H9 (cell line): ENCODE measurements at regions not wholly inside any gene's neighbourhood (a gene's known extent, or its start where the extent isn't known, plus 50 kb on each side); places are given as distances from the start of the nearest gene placed in this dataset.

Experiments used
- DNase-seq: peaks from one replicate; pipeline ENCODE4 v3.0.0-alpha.2; 2017
- H2AFZ ChIP-seq: one replicate; pipeline ENCODE4 v1.6.1; 2013; ENCODE audit warnings: mild to moderate bottlenecking, low read length, control low read depth, moderate library complexity
- H2AK5ac ChIP-seq: 2 replicates; pipeline ENCODE4 v1.6.1; 2013; ENCODE audit warnings: low read length, control low read depth, mixed read lengths; ENCODE audit not compliant: insufficient read length
- H2BK120ac ChIP-seq: one replicate; pipeline ENCODE4 v1.6.1; 2013; ENCODE audit warnings: low read depth, mild to moderate bottlenecking, low read length, control low read depth, inconsistent platforms; ENCODE audit not compliant: poor library complexity, severe bottlenecking
- H2BK12ac ChIP-seq: 2 replicates; pipeline ENCODE4 v1.6.1; 2013; ENCODE audit warnings: low read length, control low read depth, mixed read lengths, low read depth; ENCODE audit not compliant: insufficient read length
- H2BK15ac ChIP-seq: 2 replicates; pipeline ENCODE4 v1.6.1; 2013; ENCODE audit warnings: low read depth, low read length, control low read depth
- H2BK20ac ChIP-seq: one replicate; pipeline ENCODE4 v1.6.1; 2013; ENCODE audit warnings: low read depth, mild to moderate bottlenecking, low read length, control low read depth, inconsistent platforms; ENCODE audit not compliant: poor library complexity, severe bottlenecking
- H2BK5ac ChIP-seq: 2 replicates; pipeline ENCODE4 v1.6.1; 2013; ENCODE audit warnings: low read length, control low read depth, mixed read lengths; ENCODE audit not compliant: insufficient read length
- H3K14ac ChIP-seq: 2 replicates; pipeline ENCODE4 v1.6.1; 2013; ENCODE audit warnings: low read length, control low read depth; ENCODE audit not compliant: insufficient read depth
- H3K18ac ChIP-seq: 2 replicates; pipeline ENCODE4 v1.6.1; 2013; ENCODE audit warnings: low read depth, mild to moderate bottlenecking, mixed read lengths, low read length, control low read depth; ENCODE audit not compliant: insufficient read length
- H3K23ac ChIP-seq: 2 replicates; pipeline ENCODE4 v1.6.1; 2013; ENCODE audit warnings: low read length, control low read depth, mixed read lengths, low read depth; ENCODE audit not compliant: insufficient read length
- H3K23me2 ChIP-seq: 2 replicates; pipeline ENCODE4 v1.6.1; 2013; ENCODE audit warnings: low read depth, mild to moderate bottlenecking, mixed read lengths, low read length, control low read depth; ENCODE audit not compliant: insufficient read length, poor library complexity, severe bottlenecking
- H3K27ac ChIP-seq: 2 replicates; pipeline ENCODE4 v1.5.1; 2013; ENCODE audit warnings: low read length, control low read depth, mixed read lengths, low read depth; ENCODE audit not compliant: insufficient read length
- H3K27me3 ChIP-seq: 2 replicates; pipeline ENCODE4 v1.6.1; 2013; ENCODE audit warnings: low read length, control low read depth, inconsistent platforms; ENCODE audit not compliant: insufficient read depth
- H3K4ac ChIP-seq: 2 replicates; pipeline ENCODE4 v1.6.1; 2013; ENCODE audit warnings: low read depth, mild to moderate bottlenecking, control low read depth, inconsistent platforms, low read length, moderate library complexity
- H3K4me1 ChIP-seq: 2 replicates; pipeline ENCODE4 v1.6.1; 2013; ENCODE audit warnings: low read length, control low read depth, inconsistent platforms; ENCODE audit not compliant: insufficient read depth
- H3K4me2 ChIP-seq: 2 replicates; pipeline ENCODE4 v1.6.1; 2013; ENCODE audit warnings: low read length, control low read depth, mixed read lengths; ENCODE audit not compliant: insufficient read length, insufficient read depth
- H3K56ac ChIP-seq: 2 replicates; pipeline ENCODE4 v1.6.1; 2013; ENCODE audit warnings: low read depth, mild to moderate bottlenecking, mixed read lengths, low read length, control low read depth; ENCODE audit not compliant: insufficient read length
- H3K79me1 ChIP-seq: 2 replicates; pipeline ENCODE4 v1.6.1; 2013; ENCODE audit warnings: low read depth, mild to moderate bottlenecking, moderate library complexity, low read length, control low read depth, inconsistent platforms; ENCODE audit not compliant: insufficient read depth, poor library complexity, severe bottlenecking
- H3K79me2 ChIP-seq: 2 replicates; pipeline ENCODE4 v1.6.1; 2013; ENCODE audit warnings: low read length, control low read depth, inconsistent platforms; ENCODE audit not compliant: insufficient read depth
- H3K9ac ChIP-seq: 2 replicates; pipeline ENCODE4 v1.6.1; 2013; ENCODE audit warnings: low read length, control low read depth, mixed read lengths; ENCODE audit not compliant: insufficient read length; ENCODE audit errors: extremely low read depth
- H3K9me3 ChIP-seq: one replicate; pipeline ENCODE4 v1.6.1; 2013; ENCODE audit warnings: low read depth, low read length, inconsistent platforms; ENCODE audit not compliant: control insufficient read depth
- H3T11ph ChIP-seq: one replicate; pipeline ENCODE4 v1.6.1; 2013; ENCODE audit warnings: mild to moderate bottlenecking, low read length, control low read depth, inconsistent platforms
- H4K20me1 ChIP-seq: one replicate; pipeline ENCODE4 v1.6.1; 2013; ENCODE audit not compliant: control insufficient read depth, insufficient read length, insufficient read depth
- H4K5ac ChIP-seq: 2 replicates; pipeline ENCODE4 v1.6.1; 2013; ENCODE audit warnings: low read depth, mild to moderate bottlenecking, mixed read lengths, low read length, control low read depth; ENCODE audit not compliant: insufficient read length
- H4K8ac ChIP-seq: replicated peaks from 2 replicates; pipeline ENCODE4 v1.6.1; 2013; ENCODE audit warnings: low read length, control low read depth, mixed read lengths, low read depth; ENCODE audit not compliant: insufficient read length
- H4K91ac ChIP-seq: 2 replicates; pipeline ENCODE4 v1.6.1; 2013; ENCODE audit warnings: low read depth, mild to moderate bottlenecking, moderate library complexity, mixed read lengths, low read length, control low read depth; ENCODE audit not compliant: insufficient read length
- H3K27ac Mint-ChIP-seq, 3 experiments: 2 replicates in 2 of 3; 3 replicates in 1 of 3; pipeline ENCODE4 v1.8.0; 2020 to 2021; ENCODE audit warnings: mixed read lengths in 3 of 3, mild to moderate bottlenecking in 1 of 3, moderate library complexity in 1 of 3
- H3K27me3 Mint-ChIP-seq: 2 replicates; pipeline ENCODE4 v1.8.0; 2021; ENCODE audit warnings: low read depth, mild to moderate bottlenecking, moderate library complexity, mixed read lengths
- H3K36me3 Mint-ChIP-seq, 3 experiments: 2 replicates in 2 of 3; 3 replicates in 1 of 3; pipeline ENCODE4 v1.8.0; 2020 to 2021; ENCODE audit warnings: low read depth in 3 of 3, mixed read lengths in 3 of 3; ENCODE audit not compliant: insufficient read depth in 1 of 3
- H3K4me1 Mint-ChIP-seq, 2 experiments: 2 replicates each; pipeline ENCODE4 v1.8.0; 2020; ENCODE audit warnings: mixed read lengths in 2 of 2
- H3K4me3 Mint-ChIP-seq, 2 experiments: 2 replicates in 1 of 2; 3 replicates in 1 of 2; pipeline ENCODE4 v1.8.0; 2020 to 2021; ENCODE audit warnings: mild to moderate bottlenecking in 2 of 2, mixed read lengths in 2 of 2, moderate library complexity in 1 of 2
- H3K9me3 Mint-ChIP-seq, 2 experiments: 2 replicates in 1 of 2; 3 replicates in 1 of 2; pipeline ENCODE4 v1.8.0; 2020; ENCODE audit warnings: mild to moderate bottlenecking in 2 of 2, mixed read lengths in 2 of 2, moderate library complexity in 1 of 2
- CTCF ChIP-seq: fragments of 200-600 bp; sonication (generic); conservative IDR thresholded peaks from 3 replicates; pipeline ENCODE4 v1.8.0; 2021; ENCODE audit warnings: antibody characterized with exemption, mild to moderate bottlenecking
- WGBS: extraction: QIAGEN DNeasy Blood & Tissue Kit; methylation state at CpG from one replicate; pipeline ENCODE4 v1.1.7; 2013; ENCODE audit warnings: missing lambda C conversion rate, low lambda C conversion rate, mixed read lengths; ENCODE audit not compliant: insufficient read length; ENCODE audit errors: extremely low coverage; 5-methylcytosine and 5-hydroxymethylcytosine counted together

GRCh38 chr2:126117886-126118285, 538.1 kb upstream of the GYPC start:
- Histone ChIP-seq H3K23ac (no peak overlapping the region), H4K20me1 (no peaks in the 10 kb centered on the region), H3K56ac (no peak overlapping the region), H4K8ac (no peak overlapping the region), H2AK5ac (no peak overlapping the region), H3K9me3 (no peaks in the 10 kb centered on the region), H3K27me3 (no peaks in the 10 kb centered on the region), H3K4ac (no peak overlapping the region), H2AFZ (no peak overlapping the region), H3K4me1 (peaks cover 8% of the 10 kb centered on the region; the same call in 1 of the 2 replicates), H3K9ac (no peak overlapping the region), H4K91ac (no peak overlapping the region), H4K5ac (no peak overlapping the region), H2BK5ac (no peak overlapping the region), H2BK12ac (no peak overlapping the region), H3T11ph (no peak overlapping the region), H3K4me2 (no peak overlapping the region), H2BK120ac (no peak overlapping the region), H3K79me2 (no peaks in the 10 kb centered on the region), H3K18ac (no peak overlapping the region), H2BK15ac (no peak overlapping the region), H3K23me2 (no peaks in the 10 kb centered on the region), H3K27ac (no peak overlapping the region), H3K79me1 (no peaks in the 10 kb centered on the region), H3K14ac (no peak overlapping the region), H2BK20ac (no peak overlapping the region)
- Mint-ChIP-seq H3K27me3 (no peaks in the 10 kb centered on the region), H3K36me3 (no peaks in the 10 kb centered on the region), H3K27ac (no peak overlapping the region), H3K4me1 (peaks cover 12 to 15% of the 10 kb centered on the region in 2 experiments), H3K4me3 (no peak overlapping the region), H3K9me3 (no peaks in the 10 kb centered on the region)
- TF ChIP-seq CTCF: no peak
- WGBS: no CpG with 5 or more reads among the region's 1 CpG
- no peak for DNase-seq
